ENCODE measurements at regions not wholly inside any gene's neighbourhood (a gene's known extent, or its start where the extent isn't known, plus 50 kb on each side); places are given as distances from the start of the nearest gene placed in this dataset.

DNA sequence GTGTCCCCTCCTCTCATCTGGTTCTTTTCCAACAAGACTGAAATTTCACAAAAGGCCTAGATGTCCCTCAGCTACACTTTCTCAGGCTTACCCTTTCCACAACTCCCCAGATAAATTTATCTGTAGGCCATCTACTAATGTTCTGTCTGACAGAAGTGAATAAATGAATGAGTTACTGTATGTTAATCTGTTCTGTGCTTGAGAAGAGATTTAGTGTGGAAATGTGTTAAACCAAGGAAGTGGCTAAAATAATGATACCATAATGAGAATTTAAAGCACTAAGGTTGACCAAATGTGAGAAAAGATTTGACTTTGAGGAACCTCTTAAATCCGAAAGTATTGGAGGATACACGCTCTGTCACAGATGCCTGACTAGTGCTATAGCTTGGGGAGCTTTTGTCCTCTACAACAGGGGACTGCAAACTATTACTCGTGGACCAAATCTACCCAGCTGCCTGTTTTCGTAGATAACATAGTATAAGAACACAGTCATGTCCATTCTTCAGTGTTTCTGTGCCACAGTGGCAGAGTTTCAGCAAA lies 74.8 kb upstream of the P2RY1 start:
- TF ChIP-seq, protein P1, sequence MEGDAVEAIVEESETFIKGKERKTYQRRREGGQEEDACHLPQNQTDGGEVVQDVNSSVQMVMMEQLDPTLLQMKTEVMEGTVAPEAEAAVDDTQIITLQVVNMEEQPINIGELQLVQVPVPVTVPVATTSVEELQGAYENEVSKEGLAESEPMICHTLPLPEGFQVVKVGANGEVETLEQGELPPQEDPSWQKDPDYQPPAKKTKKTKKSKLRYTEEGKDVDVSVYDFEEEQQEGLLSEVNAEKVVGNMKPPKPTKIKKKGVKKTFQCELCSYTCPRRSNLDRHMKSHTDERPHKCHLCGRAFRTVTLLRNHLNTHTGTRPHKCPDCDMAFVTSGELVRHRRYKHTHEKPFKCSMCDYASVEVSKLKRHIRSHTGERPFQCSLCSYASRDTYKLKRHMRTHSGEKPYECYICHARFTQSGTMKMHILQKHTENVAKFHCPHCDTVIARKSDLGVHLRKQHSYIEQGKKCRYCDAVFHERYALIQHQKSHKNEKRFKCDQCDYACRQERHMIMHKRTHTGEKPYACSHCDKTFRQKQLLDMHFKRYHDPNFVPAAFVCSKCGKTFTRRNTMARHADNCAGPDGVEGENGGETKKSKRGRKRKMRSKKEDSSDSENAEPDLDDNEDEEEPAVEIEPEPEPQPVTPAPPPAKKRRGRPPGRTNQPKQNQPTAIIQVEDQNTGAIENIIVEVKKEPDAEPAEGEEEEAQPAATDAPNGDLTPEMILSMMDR (IDR thresholded peaks at IDR 0.05): no peak
- TF ChIP-seq GATA3 (IDR thresholded peaks at IDR 0.05; ENCODE audit: borderline replicate concordance) (no peak), POLR2A (IDR thresholded peaks at IDR 0.05; ENCODE audit: low read length) (no peak), CBX8 (IDR thresholded peaks at IDR 0.05) (no peak), SMC3 (IDR thresholded peaks at IDR 0.05) (no peak)
- TF ChIP-seq, protein P2, sequence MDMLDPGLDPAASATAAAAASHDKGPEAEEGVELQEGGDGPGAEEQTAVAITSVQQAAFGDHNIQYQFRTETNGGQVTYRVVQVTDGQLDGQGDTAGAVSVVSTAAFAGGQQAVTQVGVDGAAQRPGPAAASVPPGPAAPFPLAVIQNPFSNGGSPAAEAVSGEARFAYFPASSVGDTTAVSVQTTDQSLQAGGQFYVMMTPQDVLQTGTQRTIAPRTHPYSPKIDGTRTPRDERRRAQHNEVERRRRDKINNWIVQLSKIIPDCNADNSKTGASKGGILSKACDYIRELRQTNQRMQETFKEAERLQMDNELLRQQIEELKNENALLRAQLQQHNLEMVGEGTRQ (IDR thresholded peaks at IDR 0.05): no peak
- TF ChIP-seq, protein P3, sequence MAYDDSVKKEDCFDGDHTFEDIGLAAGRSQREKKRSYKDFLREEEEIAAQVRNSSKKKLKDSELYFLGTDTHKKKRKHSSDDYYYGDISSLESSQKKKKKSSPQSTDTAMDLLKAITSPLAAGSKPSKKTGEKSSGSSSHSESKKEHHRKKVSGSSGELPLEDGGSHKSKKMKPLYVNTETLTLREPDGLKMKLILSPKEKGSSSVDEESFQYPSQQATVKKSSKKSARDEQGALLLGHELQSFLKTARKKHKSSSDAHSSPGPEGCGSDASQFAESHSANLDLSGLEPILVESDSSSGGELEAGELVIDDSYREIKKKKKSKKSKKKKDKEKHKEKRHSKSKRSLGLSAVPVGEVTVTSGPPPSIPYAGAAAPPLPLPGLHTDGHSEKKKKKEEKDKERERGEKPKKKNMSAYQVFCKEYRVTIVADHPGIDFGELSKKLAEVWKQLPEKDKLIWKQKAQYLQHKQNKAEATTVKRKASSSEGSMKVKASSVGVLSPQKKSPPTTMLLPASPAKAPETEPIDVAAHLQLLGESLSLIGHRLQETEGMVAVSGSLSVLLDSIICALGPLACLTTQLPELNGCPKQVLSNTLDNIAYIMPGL (CRISPR knock-in tag; IDR thresholded peaks at IDR 0.05; ENCODE audit: borderline replicate concordance): no peak

Measured in A549 (cell line).